ENCODE measurements at regions not wholly inside any gene's neighbourhood (a gene's known extent, or its start where the extent isn't known, plus 50 kb on each side); places are given as distances from the start of the nearest gene placed in this dataset.

DNA sequence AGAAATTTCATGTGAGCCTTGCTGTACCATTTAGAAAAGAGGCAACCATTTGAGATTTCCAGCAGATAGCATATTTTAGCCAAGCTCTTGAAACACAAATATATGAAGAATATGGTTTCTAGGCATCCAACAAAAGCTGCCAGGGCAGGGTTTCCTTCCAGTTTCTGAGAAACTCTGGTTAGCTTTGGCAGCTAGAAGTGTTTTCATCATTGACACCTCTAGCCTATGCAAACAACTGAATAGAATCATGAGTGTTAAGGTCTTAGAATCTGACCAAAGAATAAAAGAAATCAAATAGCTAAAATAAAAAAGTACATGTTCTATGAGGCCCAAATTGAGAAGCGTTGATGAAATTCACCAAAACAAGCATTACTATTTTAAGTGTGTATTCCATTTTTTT lies 188.1 kb downstream of the TMEM167A start:
- TF ChIP-seq, protein P1, sequence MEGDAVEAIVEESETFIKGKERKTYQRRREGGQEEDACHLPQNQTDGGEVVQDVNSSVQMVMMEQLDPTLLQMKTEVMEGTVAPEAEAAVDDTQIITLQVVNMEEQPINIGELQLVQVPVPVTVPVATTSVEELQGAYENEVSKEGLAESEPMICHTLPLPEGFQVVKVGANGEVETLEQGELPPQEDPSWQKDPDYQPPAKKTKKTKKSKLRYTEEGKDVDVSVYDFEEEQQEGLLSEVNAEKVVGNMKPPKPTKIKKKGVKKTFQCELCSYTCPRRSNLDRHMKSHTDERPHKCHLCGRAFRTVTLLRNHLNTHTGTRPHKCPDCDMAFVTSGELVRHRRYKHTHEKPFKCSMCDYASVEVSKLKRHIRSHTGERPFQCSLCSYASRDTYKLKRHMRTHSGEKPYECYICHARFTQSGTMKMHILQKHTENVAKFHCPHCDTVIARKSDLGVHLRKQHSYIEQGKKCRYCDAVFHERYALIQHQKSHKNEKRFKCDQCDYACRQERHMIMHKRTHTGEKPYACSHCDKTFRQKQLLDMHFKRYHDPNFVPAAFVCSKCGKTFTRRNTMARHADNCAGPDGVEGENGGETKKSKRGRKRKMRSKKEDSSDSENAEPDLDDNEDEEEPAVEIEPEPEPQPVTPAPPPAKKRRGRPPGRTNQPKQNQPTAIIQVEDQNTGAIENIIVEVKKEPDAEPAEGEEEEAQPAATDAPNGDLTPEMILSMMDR (IDR thresholded peaks at IDR 0.05; ENCODE audit: insufficient read depth, low read depth, low read length), result no peak
- no peak for TF ChIP-seq EZH2 (IDR thresholded peaks at IDR 0.05; ENCODE audit: insufficient read depth, low read length)
